Cortex of kidney (tissue), 1 donor: ENCODE measurements at regions not wholly inside any gene's neighbourhood (a gene's known extent, or its start where the extent isn't known, plus 50 kb on each side); places are given as distances from the start of the nearest gene placed in this dataset.

ENCODE experiments used
- DNase-seq: peaks from one replicate; lab custom pipeline; 2025; lab: John Stamatoyannopoulos, UW

GRCh38 chr1:234882898-234883297 is 245.7 kb downstream of the TOMM20 start:
- DNase-seq, result no peak

- no peak for DNase-seq
Measured at GRCh38 chr1:234881893-234882771, 246.5 kb downstream of the TOMM20 start.

- no peak for DNase-seq
Measured at GRCh38 chr1:234879147-234880080, 249.2 kb downstream of the TOMM20 start.

GRCh38 chr1:234878288-234878687 is 250.3 kb downstream of the TOMM20 start:
- no peak for DNase-seq

- DNase-seq, result no peak
Measured at GRCh38 chr1:234877761-234878160, 250.9 kb downstream of the TOMM20 start.

- DNase-seq, result no peak
Measured at GRCh38 chr1:234875953-234876855, 252.4 kb downstream of the TOMM20 start.

- DNase-seq, result no peak
Measured at GRCh38 chr1:234875328-234875952, 253.2 kb downstream of the TOMM20 start.

- DNase-seq, result no peak
Measured at GRCh38 chr1:234874291-234875288, 254.0 kb downstream of the TOMM20 start.

- no peak for DNase-seq
Measured at GRCh38 chr1:234871710-234872271, 256.8 kb downstream of the TOMM20 start.

GRCh38 chr1:234871039-234871709 is 257.5 kb downstream of the TOMM20 start:
- DNase-seq, result no peak

- DNase-seq, result no peak
Measured at GRCh38 chr1:234870020-234870981, 258.3 kb downstream of the TOMM20 start.

- DNase-seq, result no peak
Measured at GRCh38 chr1:234869182-234870019, 259.2 kb downstream of the TOMM20 start.

GRCh38 chr1:234868296-234869147 is 258.5 kb upstream of the IRF2BP2 start:
- no peak for DNase-seq

- DNase-seq, result no peak
Measured at GRCh38 chr1:234866007-234866866, 256.3 kb upstream of the IRF2BP2 start.
